IMR-90 (cell line): ENCODE measurements at regions not wholly inside any gene's neighbourhood (a gene's known extent, or its start where the extent isn't known, plus 50 kb on each side); places are given as distances from the start of the nearest gene placed in this dataset.

Experiments used
- ATAC-seq: fragments of 200-7000 bp; cut with Tn5 transposase; 2 replicates; pipeline ENCODE4 v1.9.1; 2020; ENCODE audit warnings: low read depth, mild to moderate bottlenecking, moderate library complexity
- BruUV-seq: library from RNA; stranded (reverse); fragments of 400-500 nt; replicated peaks from 2 replicates; lab custom pipeline; 2021; lab: Mats Ljungman, UMichigan
- CTCF ChIA-PET: fragments of 300-600 bp; formaldehyde crosslinking; extraction: SDS; loops from one replicate; lab custom pipeline; 2021; ENCODE audit warnings: antibody characterized with exemption; lab: Yijun Ruan, JAX
- POLR2A ChIA-PET: fragments of 300-600 bp; sonication (Branson Sonifier 250); formaldehyde crosslinking; loops from one replicate; lab custom pipeline; 2022; ENCODE audit warnings: antibody characterized with exemption; ENCODE audit not compliant: unreplicated experiment; lab: Charles Lee
- DNase-seq: peaks from one replicate; pipeline ENCODE4 v3.0.0; 2013
- H2AFZ ChIP-seq: replicated peaks from 2 replicates; pipeline ENCODE3; 2013; ENCODE audit warnings: low read length, mild to moderate bottlenecking; ENCODE audit not compliant: poor library complexity
- H2AK5ac ChIP-seq: 2 replicates; pipeline ENCODE4 v1.6.1; 2013; ENCODE audit warnings: low read depth, low read length, inconsistent platforms
- H2AK9ac ChIP-seq: replicated peaks from 2 replicates; pipeline ENCODE3; 2013; ENCODE audit warnings: mild to moderate bottlenecking, low read depth, low read length, moderate library complexity; ENCODE audit not compliant: poor library complexity
- H2BK120ac ChIP-seq: 2 replicates; pipeline ENCODE4 v1.6.1; 2013; ENCODE audit warnings: low read depth, low read length, inconsistent platforms
- H2BK15ac ChIP-seq: 3 replicates; pipeline ENCODE4 v1.6.1; 2013; ENCODE audit warnings: low read depth, low read length, inconsistent platforms
- H2BK20ac ChIP-seq: 2 replicates; pipeline ENCODE4 v1.6.1; 2013; ENCODE audit warnings: low read depth, mild to moderate bottlenecking, inconsistent platforms, low read length, moderate library complexity
- H2BK5ac ChIP-seq: 2 replicates; pipeline ENCODE4 v1.6.1; 2013; ENCODE audit warnings: mild to moderate bottlenecking, low read depth, low read length, inconsistent platforms; ENCODE audit not compliant: poor library complexity, severe bottlenecking
- H3K14ac ChIP-seq: replicated peaks from 2 replicates; pipeline ENCODE4 v1.6.1; 2013; ENCODE audit warnings: low read depth, low read length, inconsistent platforms
- H3K18ac ChIP-seq: 2 replicates; pipeline ENCODE4 v1.6.1; 2013; ENCODE audit warnings: low read depth, low read length, control low read depth
- H3K23ac ChIP-seq: 2 replicates; pipeline ENCODE4 v1.6.1; 2013; ENCODE audit warnings: low read depth, low read length, inconsistent platforms
- H3K27ac ChIP-seq: 2 replicates; pipeline ENCODE4 v1.5.1; 2013; ENCODE audit warnings: mild to moderate bottlenecking, control low read depth, low read length; ENCODE audit not compliant: insufficient read depth
- H3K27me3 ChIP-seq: 2 replicates; pipeline ENCODE4 v1.6.1; 2013; ENCODE audit warnings: low read length; ENCODE audit not compliant: control insufficient read depth, insufficient read depth
- H3K36me3 ChIP-seq: 2 replicates; pipeline ENCODE4 v1.6.1; 2013; ENCODE audit warnings: low read length, mixed read lengths; ENCODE audit not compliant: control insufficient read depth, insufficient read depth
- H3K4ac ChIP-seq: 2 replicates; pipeline ENCODE4 v1.6.1; 2013; ENCODE audit warnings: low read depth, low read length, inconsistent platforms
- H3K4me1 ChIP-seq: 2 replicates; pipeline ENCODE4 v1.6.1; 2013; ENCODE audit warnings: low read length, mixed read lengths; ENCODE audit not compliant: control insufficient read depth, insufficient read depth
- H3K4me2 ChIP-seq: 2 replicates; pipeline ENCODE4 v1.6.1; 2013; ENCODE audit warnings: low read depth, mild to moderate bottlenecking, control low read depth, low read length, moderate library complexity
- H3K4me3 ChIP-seq: 2 replicates; pipeline ENCODE4 v1.5.1; 2013; ENCODE audit warnings: low read depth, mild to moderate bottlenecking, control low read depth, low read length, moderate library complexity; ENCODE audit not compliant: insufficient read depth
- H3K56ac ChIP-seq: 2 replicates; pipeline ENCODE4 v1.6.1; 2013; ENCODE audit warnings: low read length, inconsistent platforms; ENCODE audit not compliant: insufficient read depth; ENCODE audit errors: extremely low read depth
- H3K79me1 ChIP-seq, 2 experiments: 2 replicates each; pipeline ENCODE4 v1.6.1; 2013; ENCODE audit warnings: low read length in 2 of 2, inconsistent platforms in 1 of 2, low read depth in 1 of 2
- H3K9ac ChIP-seq: 2 replicates; pipeline ENCODE4 v1.6.1; 2013; ENCODE audit warnings: low read depth, low read length, control low read depth
- H3K9me1 ChIP-seq: 2 replicates; pipeline ENCODE4 v1.6.1; 2013; ENCODE audit warnings: low read length, inconsistent platforms; ENCODE audit not compliant: insufficient read depth
- H3K9me3 ChIP-seq: 2 replicates; pipeline ENCODE4 v1.6.1; 2013; ENCODE audit warnings: low read length; ENCODE audit not compliant: control insufficient read depth, insufficient read depth
- H4K20me1 ChIP-seq: 2 replicates; pipeline ENCODE4 v1.6.1; 2013; ENCODE audit warnings: low read length, inconsistent platforms; ENCODE audit not compliant: insufficient read depth
- H4K5ac ChIP-seq: 2 replicates; pipeline ENCODE4 v1.6.1; 2013; ENCODE audit warnings: mild to moderate bottlenecking, low read depth, low read length, control low read depth
- H4K8ac ChIP-seq, 2 experiments: 2 replicates each; pipeline ENCODE4 v1.6.1; 2013; ENCODE audit warnings: low read depth in 2 of 2, low read length in 2 of 2, control low read depth in 1 of 2, inconsistent platforms in 1 of 2
- H4K91ac ChIP-seq: 2 replicates; pipeline ENCODE4 v1.6.1; 2013; ENCODE audit warnings: low read depth, low read length, inconsistent platforms; ENCODE audit not compliant: insufficient read depth
- BHLHE40 ChIP-seq: fragments of 150-350 bp; IDR thresholded peaks from 2 replicates; pipeline ENCODE4 v1.6.1; 2016; ENCODE audit warnings: mild to moderate bottlenecking, low read depth, low read length
- NFE2L2 ChIP-seq: fragments of 150-350 bp; IDR thresholded peaks from 2 replicates; pipeline ENCODE4 v1.6.1; 2016; ENCODE audit warnings: low read depth, mild to moderate bottlenecking, low read length
- RAD21 ChIP-seq: IDR thresholded peaks from 2 replicates; pipeline ENCODE4 v1.6.1; 2012; ENCODE audit warnings: low read length, improper control_type of control experiment
- RFX5 ChIP-seq: IDR thresholded peaks from 2 replicates; pipeline ENCODE4 v1.8.0; 2012; ENCODE audit warnings: low read depth, mild to moderate bottlenecking, low read length, moderate library complexity
- WGBS, 2 experiments: methylation state at CpG; one replicate each; pipeline versions ENCODE4 v1.1.5 to v1.1.7; 2013; ENCODE audit warnings: missing lambda C conversion rate in 2 of 2; ENCODE audit not compliant: insufficient read length in 1 of 2; ENCODE audit errors: extremely low coverage in 2 of 2; 5-methylcytosine and 5-hydroxymethylcytosine counted together
- dilution Hi-C: fragments of 300-500 bp; cut with HindIII; formaldehyde crosslinking; loops from one replicate; pipeline ENCODE4 v1.14.3; 2018; ENCODE audit warnings: low sequenced_read_pairs; ENCODE audit not compliant: unreplicated experiment
- in situ Hi-C: fragments of 300-500 bp; cut with MboI; formaldehyde crosslinking; loops from 3 replicates; pipeline ENCODE4 v1.14.3; 2019; ENCODE audit warnings: low sequenced_read_pairs, inconsistent platforms, mixed read lengths
- intact Hi-C: fragments of 100-400 bp; cut with micrococcal nuclease; formaldehyde crosslinking; loops from 2 replicates; pipeline ENCODE4 v1.10.0; 2022
- TF ChIP-seq, protein P1 (sequence below): fragments of 150-350 bp; IDR thresholded peaks from 2 replicates; pipeline ENCODE4 v1.6.1; 2017; ENCODE audit warnings: mild to moderate bottlenecking, antibody characterized with exemption, low read length, low read depth

DNA sequence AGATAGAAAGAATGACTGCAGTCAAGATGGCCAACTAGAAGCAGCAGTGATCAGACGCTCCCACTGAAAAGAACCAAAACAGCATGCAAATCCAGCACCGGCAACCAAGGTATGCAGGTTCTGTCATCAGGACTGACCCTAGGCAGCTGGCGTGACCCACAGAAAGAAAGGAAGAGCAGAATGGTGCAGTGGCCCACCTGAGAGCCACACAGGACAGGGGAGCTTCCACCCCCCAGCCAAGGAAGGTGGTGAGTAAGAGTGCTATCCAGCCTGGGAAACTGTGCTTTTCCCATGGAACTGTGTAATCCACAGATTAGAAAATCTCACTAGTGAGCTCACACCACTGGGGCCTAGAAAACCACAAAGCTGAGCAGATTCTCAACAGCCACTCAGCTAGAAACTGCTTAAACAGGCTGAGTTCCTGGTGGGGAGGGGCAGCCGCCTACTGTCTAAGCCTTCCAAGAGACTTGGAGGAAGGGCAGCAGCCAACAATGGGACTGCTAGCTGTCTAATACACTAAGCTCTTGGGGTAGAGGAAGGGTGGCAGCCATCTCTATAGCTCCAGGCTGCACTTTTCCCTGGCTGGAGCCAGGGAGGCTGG is 127.9 kb downstream of the EVA1A start:
- no peak overlapping the region for H4K8ac ChIP-seq
- H2BK20ac ChIP-seq = no peak overlapping the region
- H2AK5ac ChIP-seq = no peak overlapping the region
- H3K27ac ChIP-seq = no peak overlapping the region
- no peak overlapping the region for H2AK9ac ChIP-seq
- DNase-seq (peak; percentile 5), ATAC-seq (no peak)
- no peak overlapping the region for H3K23ac ChIP-seq
- intact Hi-C loops (no loop called here), dilution Hi-C loops (no loop called here), in situ Hi-C loops (no loop called here)
- no peak overlapping the region for H3K9ac ChIP-seq
- no peak overlapping the region for H3K4me2 ChIP-seq
- CTCF ChIA-PET = no interaction called here
- H4K5ac ChIP-seq = no peak overlapping the region
- no peaks in the 10 kb centered on the region for H3K4me1 ChIP-seq
- H3K56ac ChIP-seq = no peak overlapping the region
- no TSS peak for BruUV-seq
- no peak overlapping the region for H3K4ac ChIP-seq
- POLR2A ChIA-PET = interaction anchor here (0.6 kb wide), 1 partner anchor 529 kb away, joined by 3 read pairs; no protein-coding TSS in a partner anchor
- no peak overlapping the region for H2BK5ac ChIP-seq
- H2BK15ac ChIP-seq = no peak overlapping the region
- H3K36me3 ChIP-seq = no peaks in the 10 kb centered on the region
- no peak overlapping the region for H3K18ac ChIP-seq
- no CpG with 5 or more reads among the region's 4 CpGs for WGBS, 2 experiments
- H2AFZ ChIP-seq = no peak overlapping the region
- H4K20me1 ChIP-seq = no peaks in the 10 kb centered on the region
- TF ChIP-seq, protein P1, sequence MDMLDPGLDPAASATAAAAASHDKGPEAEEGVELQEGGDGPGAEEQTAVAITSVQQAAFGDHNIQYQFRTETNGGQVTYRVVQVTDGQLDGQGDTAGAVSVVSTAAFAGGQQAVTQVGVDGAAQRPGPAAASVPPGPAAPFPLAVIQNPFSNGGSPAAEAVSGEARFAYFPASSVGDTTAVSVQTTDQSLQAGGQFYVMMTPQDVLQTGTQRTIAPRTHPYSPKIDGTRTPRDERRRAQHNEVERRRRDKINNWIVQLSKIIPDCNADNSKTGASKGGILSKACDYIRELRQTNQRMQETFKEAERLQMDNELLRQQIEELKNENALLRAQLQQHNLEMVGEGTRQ = no peak
- no peak for TF ChIP-seq RAD21
- TF ChIP-seq BHLHE40 = no peak
- TF ChIP-seq NFE2L2 = no peak
- no peak for TF ChIP-seq RFX5
- no peak overlapping the region for H3K4me3 ChIP-seq
- no peaks in the 10 kb centered on the region for H3K79me1 ChIP-seq
- H4K91ac ChIP-seq = no peak overlapping the region
- H3K9me1 ChIP-seq = no peaks in the 10 kb centered on the region; the same call in 1 of the 2 replicates
- H3K14ac ChIP-seq = no peak overlapping the region
- no peak overlapping the region for H2BK120ac ChIP-seq
- H3K27me3 ChIP-seq = peaks cover 17% of the 10 kb centered on the region
- H3K9me3 ChIP-seq = no peaks in the 10 kb centered on the region
